HepG2 (cell line): ENCODE measurements at regions not wholly inside any gene's neighbourhood (a gene's known extent, or its start where the extent isn't known, plus 50 kb on each side); places are given as distances from the start of the nearest gene placed in this dataset.
"Not testable (repeated sequence)": the region's sequence is repeated elsewhere in the genome, so short reads cannot be mapped to it uniquely, and the experiment has no call there.

ENCODE experiments used
- PAF1 ChIP-seq: IDR thresholded peaks from 2 replicates; pipeline ENCODE4 v1.6.1; 2016; ENCODE audit warnings: missing genetic modification reagents, missing compliant biosample characterization
- SAFB2 ChIP-seq: sonication (generic); formaldehyde crosslinking; IDR thresholded peaks from 2 replicates; pipeline ENCODE4 v1.5.1; 2020; ENCODE audit warnings: missing genetic modification reagents, low read depth, mild to moderate bottlenecking, borderline replicate concordance
- TF ChIP-seq, protein P1 (sequence below): sonication (generic); formaldehyde crosslinking; IDR thresholded peaks from 2 replicates; pipeline ENCODE4 v1.5.0; 2020; ENCODE audit warnings: mild to moderate bottlenecking, missing genetic modification reagents, moderate library complexity
- TF ChIP-seq, protein P2 (sequence below): IDR thresholded peaks from 2 replicates; pipeline ENCODE4 v1.6.1; 2012; ENCODE audit warnings: inconsistent platforms
- TF ChIP-seq, protein P3 (sequence below): sonication (generic); formaldehyde crosslinking; IDR thresholded peaks from 2 replicates; pipeline ENCODE4 v1.4.0; 2020; ENCODE audit warnings: missing genetic modification reagents

GRCh38 chr15:22167521-22167920, 87.2 kb downstream of the OR4M2 start:
- TF ChIP-seq PAF1, SAFB2 (CRISPR knock-in tag): not testable (repeated sequence)
- TF ChIP-seq, protein P1, sequence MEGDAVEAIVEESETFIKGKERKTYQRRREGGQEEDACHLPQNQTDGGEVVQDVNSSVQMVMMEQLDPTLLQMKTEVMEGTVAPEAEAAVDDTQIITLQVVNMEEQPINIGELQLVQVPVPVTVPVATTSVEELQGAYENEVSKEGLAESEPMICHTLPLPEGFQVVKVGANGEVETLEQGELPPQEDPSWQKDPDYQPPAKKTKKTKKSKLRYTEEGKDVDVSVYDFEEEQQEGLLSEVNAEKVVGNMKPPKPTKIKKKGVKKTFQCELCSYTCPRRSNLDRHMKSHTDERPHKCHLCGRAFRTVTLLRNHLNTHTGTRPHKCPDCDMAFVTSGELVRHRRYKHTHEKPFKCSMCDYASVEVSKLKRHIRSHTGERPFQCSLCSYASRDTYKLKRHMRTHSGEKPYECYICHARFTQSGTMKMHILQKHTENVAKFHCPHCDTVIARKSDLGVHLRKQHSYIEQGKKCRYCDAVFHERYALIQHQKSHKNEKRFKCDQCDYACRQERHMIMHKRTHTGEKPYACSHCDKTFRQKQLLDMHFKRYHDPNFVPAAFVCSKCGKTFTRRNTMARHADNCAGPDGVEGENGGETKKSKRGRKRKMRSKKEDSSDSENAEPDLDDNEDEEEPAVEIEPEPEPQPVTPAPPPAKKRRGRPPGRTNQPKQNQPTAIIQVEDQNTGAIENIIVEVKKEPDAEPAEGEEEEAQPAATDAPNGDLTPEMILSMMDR (CRISPR knock-in tag): not testable (repeated sequence)
- TF ChIP-seq, protein P2, sequence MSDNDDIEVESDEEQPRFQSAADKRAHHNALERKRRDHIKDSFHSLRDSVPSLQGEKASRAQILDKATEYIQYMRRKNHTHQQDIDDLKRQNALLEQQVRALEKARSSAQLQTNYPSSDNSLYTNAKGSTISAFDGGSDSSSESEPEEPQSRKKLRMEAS: not testable (repeated sequence)
- TF ChIP-seq, protein P3, sequence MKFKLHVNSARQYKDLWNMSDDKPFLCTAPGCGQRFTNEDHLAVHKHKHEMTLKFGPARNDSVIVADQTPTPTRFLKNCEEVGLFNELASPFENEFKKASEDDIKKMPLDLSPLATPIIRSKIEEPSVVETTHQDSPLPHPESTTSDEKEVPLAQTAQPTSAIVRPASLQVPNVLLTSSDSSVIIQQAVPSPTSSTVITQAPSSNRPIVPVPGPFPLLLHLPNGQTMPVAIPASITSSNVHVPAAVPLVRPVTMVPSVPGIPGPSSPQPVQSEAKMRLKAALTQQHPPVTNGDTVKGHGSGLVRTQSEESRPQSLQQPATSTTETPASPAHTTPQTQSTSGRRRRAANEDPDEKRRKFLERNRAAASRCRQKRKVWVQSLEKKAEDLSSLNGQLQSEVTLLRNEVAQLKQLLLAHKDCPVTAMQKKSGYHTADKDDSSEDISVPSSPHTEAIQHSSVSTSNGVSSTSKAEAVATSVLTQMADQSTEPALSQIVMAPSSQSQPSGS (CRISPR knock-in tag): not testable (repeated sequence)
